ENCODE measurements at regions not wholly inside any gene's neighbourhood (a gene's known extent, or its start where the extent isn't known, plus 50 kb on each side); places are given as distances from the start of the nearest gene placed in this dataset.
"Not testable (repeated sequence)": the region's sequence is repeated elsewhere in the genome, so short reads cannot be mapped to it uniquely, and the experiment has no call there.

- no peak for DNase-seq
These were observed 70.8 kb upstream of the HMGXB4 start for GRCh38 chr22:35186492-35186891.

- DNase-seq = not testable (repeated sequence)
These were observed 68.4 kb upstream of the HMGXB4 start for GRCh38 chr22:35188930-35189329.

- no peak for DNase-seq
These were observed 67.7 kb upstream of the HMGXB4 start for GRCh38 chr22:35189559-35189958.

GRCh38 chr22:35191412-35191811 lies 65.9 kb upstream of the HMGXB4 start:
- DNase-seq = no peak

GRCh38 chr22:35192129-35192918 lies 65.0 kb upstream of the HMGXB4 start:
- no peak for DNase-seq

GRCh38 chr22:35195226-35195625 lies 62.1 kb upstream of the HMGXB4 start:
- no peak for DNase-seq

- no peak for DNase-seq
These were observed 61.5 kb upstream of the HMGXB4 start for GRCh38 chr22:35195821-35196220.

- no peak for DNase-seq
These were observed 60.2 kb upstream of the HMGXB4 start for GRCh38 chr22:35197071-35197470.

GRCh38 chr22:35197886-35198285 lies 59.4 kb upstream of the HMGXB4 start:
- no peak for DNase-seq

GRCh38 chr22:35198738-35199137 lies 58.6 kb upstream of the HMGXB4 start:
- DNase-seq = no peak

GRCh38 chr22:35202376-35202775 lies 54.9 kb upstream of the HMGXB4 start:
- DNase-seq = no peak

GRCh38 chr22:35203583-35203982 lies 53.7 kb upstream of the HMGXB4 start:
- DNase-seq = peak; percentile 81

- DNase-seq = peak; percentile 40
These were observed 52.2 kb upstream of the HMGXB4 start for GRCh38 chr22:35204807-35205775.

- no peak for DNase-seq
These were observed 51.3 kb upstream of the HMGXB4 start for GRCh38 chr22:35205961-35206360.

GRCh38 chr22:35206889-35207288 lies 50.4 kb upstream of the HMGXB4 start:
- no peak for DNase-seq

Data from NCI-H524 treated with DMSO at 0.1 percent for 48 hours (cell line).